Breast epithelium (tissue), 3 donors: ENCODE measurements at regions not wholly inside any gene's neighbourhood (a gene's known extent, or its start where the extent isn't known, plus 50 kb on each side); places are given as distances from the start of the nearest gene placed in this dataset.

ENCODE experiments used
- POLR2A ChIP-seq: fragments of 450-650 bp; IDR thresholded peaks from one replicate; pipeline ENCODE4 v1.6.1; 2016; ENCODE audit warnings: antibody characterized with exemption, mild to moderate bottlenecking, moderate library complexity
- POLR2AphosphoS5 ChIP-seq, 3 donors: sonication (generic); formaldehyde crosslinking; IDR thresholded peaks; one replicate each; pipeline ENCODE4 v1.6.1; 2017; ENCODE audit warnings: antibody characterized with exemption in 3 of 3
- TF ChIP-seq, protein P1 (sequence below), 3 donors: fragments of 450-650 bp; IDR thresholded peaks; one replicate each; pipeline ENCODE4 v1.5.1; 2016 to 2017; ENCODE audit warnings: antibody characterized with exemption in 3 of 3, mild to moderate bottlenecking in 3 of 3, moderate library complexity in 3 of 3

DNA sequence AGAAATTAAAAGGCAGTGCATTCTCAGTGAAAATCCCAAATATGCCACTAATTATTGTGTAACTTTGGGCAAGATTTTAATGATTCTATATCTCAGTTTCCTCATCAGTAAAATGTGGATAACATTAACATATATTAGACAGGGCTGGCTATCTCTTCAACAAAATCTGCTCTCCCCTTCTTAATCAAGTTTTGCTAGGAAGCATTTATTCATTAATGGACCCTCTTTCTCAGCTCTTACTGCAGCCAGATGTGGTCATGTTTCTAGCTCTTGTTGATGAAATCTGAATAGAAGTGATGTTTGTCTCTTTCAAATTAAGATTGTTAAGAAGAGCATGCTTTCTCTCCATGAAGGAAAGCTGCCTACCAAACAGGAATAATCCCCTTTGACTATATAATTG, 84.4 kb upstream of the PPFIA2 start:
- TF ChIP-seq POLR2A (no peak), POLR2AphosphoS5 (IDR thresholded peaks at IDR 0.05) (no peak)
- TF ChIP-seq, protein P1, sequence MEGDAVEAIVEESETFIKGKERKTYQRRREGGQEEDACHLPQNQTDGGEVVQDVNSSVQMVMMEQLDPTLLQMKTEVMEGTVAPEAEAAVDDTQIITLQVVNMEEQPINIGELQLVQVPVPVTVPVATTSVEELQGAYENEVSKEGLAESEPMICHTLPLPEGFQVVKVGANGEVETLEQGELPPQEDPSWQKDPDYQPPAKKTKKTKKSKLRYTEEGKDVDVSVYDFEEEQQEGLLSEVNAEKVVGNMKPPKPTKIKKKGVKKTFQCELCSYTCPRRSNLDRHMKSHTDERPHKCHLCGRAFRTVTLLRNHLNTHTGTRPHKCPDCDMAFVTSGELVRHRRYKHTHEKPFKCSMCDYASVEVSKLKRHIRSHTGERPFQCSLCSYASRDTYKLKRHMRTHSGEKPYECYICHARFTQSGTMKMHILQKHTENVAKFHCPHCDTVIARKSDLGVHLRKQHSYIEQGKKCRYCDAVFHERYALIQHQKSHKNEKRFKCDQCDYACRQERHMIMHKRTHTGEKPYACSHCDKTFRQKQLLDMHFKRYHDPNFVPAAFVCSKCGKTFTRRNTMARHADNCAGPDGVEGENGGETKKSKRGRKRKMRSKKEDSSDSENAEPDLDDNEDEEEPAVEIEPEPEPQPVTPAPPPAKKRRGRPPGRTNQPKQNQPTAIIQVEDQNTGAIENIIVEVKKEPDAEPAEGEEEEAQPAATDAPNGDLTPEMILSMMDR (IDR thresholded peaks at IDR 0.05): no peak
